ENCODE measurements at regions not wholly inside any gene's neighbourhood (a gene's known extent, or its start where the extent isn't known, plus 50 kb on each side); places are given as distances from the start of the nearest gene placed in this dataset.

GRCh38 chr10:85454386-85454785 is 912.2 kb downstream of the GRID1 start:
- H3K4me3 ChIP-seq (IDR thresholded peaks at IDR 0.05; ENCODE audit: insufficient read depth, low read depth, low read length): no peak overlapping the region
- H3K4me1 ChIP-seq (ENCODE audit: low read depth, poor library complexity, severe bottlenecking): no peaks in the 10 kb centered on the region
- no peak overlapping the region for H2AFZ ChIP-seq (ENCODE audit: low read depth)
- H3K27ac ChIP-seq: no peak overlapping the region
- no peak for TF ChIP-seq CTCF (conservative IDR thresholded peaks at IDR 0.05; ENCODE audit: low read depth, low read length)
- no peak overlapping the region for H3K4me2 ChIP-seq
- no peaks in the 10 kb centered on the region for H3K27me3 ChIP-seq (ENCODE audit: insufficient read depth, low read depth)
- H3K9ac ChIP-seq: no peak overlapping the region
- no peaks in the 10 kb centered on the region for H3K79me2 ChIP-seq (ENCODE audit: insufficient read depth, low read depth)
- H3K36me3 ChIP-seq (ENCODE audit: insufficient read depth): no peaks in the 10 kb centered on the region
- H4K20me1 ChIP-seq (ENCODE audit: insufficient read depth): no peaks in the 10 kb centered on the region

GRCh38 chr10:85457191-85457590 is 909.4 kb downstream of the GRID1 start:
- H3K36me3 ChIP-seq (ENCODE audit: insufficient read depth): no peaks in the 10 kb centered on the region
- no peak overlapping the region for H3K27ac ChIP-seq
- H3K9ac ChIP-seq: no peak overlapping the region
- no peaks in the 10 kb centered on the region for H3K79me2 ChIP-seq (ENCODE audit: insufficient read depth, low read depth)
- no peak overlapping the region for H3K4me2 ChIP-seq
- no peak for TF ChIP-seq CTCF (conservative IDR thresholded peaks at IDR 0.05; ENCODE audit: low read depth, low read length)
- no peak overlapping the region for H3K4me3 ChIP-seq (IDR thresholded peaks at IDR 0.05; ENCODE audit: insufficient read depth, low read depth, low read length)
- no peak overlapping the region for H2AFZ ChIP-seq (ENCODE audit: low read depth)
- no peaks in the 10 kb centered on the region for H4K20me1 ChIP-seq (ENCODE audit: insufficient read depth)
- no peaks in the 10 kb centered on the region for H3K27me3 ChIP-seq (ENCODE audit: insufficient read depth, low read depth)
- H3K4me1 ChIP-seq (ENCODE audit: low read depth, poor library complexity, severe bottlenecking): no peaks in the 10 kb centered on the region

- no peak overlapping the region for H3K4me2 ChIP-seq
- no peaks in the 10 kb centered on the region for H3K4me1 ChIP-seq (ENCODE audit: low read depth, poor library complexity, severe bottlenecking)
- no peak for TF ChIP-seq CTCF (conservative IDR thresholded peaks at IDR 0.05; ENCODE audit: low read depth, low read length)
- no peak overlapping the region for H3K27ac ChIP-seq
- H3K9ac ChIP-seq: no peak overlapping the region
- H3K27me3 ChIP-seq (ENCODE audit: insufficient read depth, low read depth): no peaks in the 10 kb centered on the region
- no peak overlapping the region for H2AFZ ChIP-seq (ENCODE audit: low read depth)
- no peak overlapping the region for H3K4me3 ChIP-seq (IDR thresholded peaks at IDR 0.05; ENCODE audit: insufficient read depth, low read depth, low read length)
- no peaks in the 10 kb centered on the region for H3K36me3 ChIP-seq (ENCODE audit: insufficient read depth)
- H4K20me1 ChIP-seq (ENCODE audit: insufficient read depth): no peaks in the 10 kb centered on the region
- H3K79me2 ChIP-seq (ENCODE audit: insufficient read depth, low read depth): no peaks in the 10 kb centered on the region
Observed at GRCh38 chr10:85458324-85458723, 908.3 kb downstream of the GRID1 start.

GRCh38 chr10:85459906-85460305 is 906.7 kb downstream of the GRID1 start:
- Histone ChIP-seq H3K27me3 (ENCODE audit: insufficient read depth, low read depth) (no peaks in the 10 kb centered on the region), H4K20me1 (ENCODE audit: insufficient read depth) (no peaks in the 10 kb centered on the region), H3K4me2 (no peak overlapping the region), H2AFZ (ENCODE audit: low read depth) (no peak overlapping the region), H3K27ac (no peak overlapping the region), H3K4me3 (IDR thresholded peaks at IDR 0.05; ENCODE audit: insufficient read depth, low read depth, low read length) (no peak overlapping the region), H3K79me2 (ENCODE audit: insufficient read depth, low read depth) (no peaks in the 10 kb centered on the region), H3K36me3 (ENCODE audit: insufficient read depth) (no peaks in the 10 kb centered on the region), H3K9ac (no peak overlapping the region), H3K4me1 (ENCODE audit: low read depth, poor library complexity, severe bottlenecking) (no peaks in the 10 kb centered on the region)
- no peak for TF ChIP-seq CTCF (conservative IDR thresholded peaks at IDR 0.05; ENCODE audit: low read depth, low read length)

GRCh38 chr10:85464336-85464735 is 902.3 kb downstream of the GRID1 start:
- Histone ChIP-seq H4K20me1 (ENCODE audit: insufficient read depth) (no peaks in the 10 kb centered on the region), H2AFZ (ENCODE audit: low read depth) (no peak overlapping the region), H3K79me2 (ENCODE audit: insufficient read depth, low read depth) (no peaks in the 10 kb centered on the region), H3K27ac (no peak overlapping the region), H3K4me3 (IDR thresholded peaks at IDR 0.05; ENCODE audit: insufficient read depth, low read depth, low read length) (no peak overlapping the region), H3K36me3 (ENCODE audit: insufficient read depth) (no peaks in the 10 kb centered on the region), H3K27me3 (ENCODE audit: insufficient read depth, low read depth) (no peaks in the 10 kb centered on the region), H3K4me2 (no peak overlapping the region), H3K9ac (no peak overlapping the region), H3K4me1 (ENCODE audit: low read depth, poor library complexity, severe bottlenecking) (no peaks in the 10 kb centered on the region)
- no peak for TF ChIP-seq CTCF (conservative IDR thresholded peaks at IDR 0.05; ENCODE audit: low read depth, low read length)

Data from KMS-11 (cell line).